ENCODE measurements at regions not wholly inside any gene's neighbourhood (a gene's known extent, or its start where the extent isn't known, plus 50 kb on each side); places are given as distances from the start of the nearest gene placed in this dataset.

DNA sequence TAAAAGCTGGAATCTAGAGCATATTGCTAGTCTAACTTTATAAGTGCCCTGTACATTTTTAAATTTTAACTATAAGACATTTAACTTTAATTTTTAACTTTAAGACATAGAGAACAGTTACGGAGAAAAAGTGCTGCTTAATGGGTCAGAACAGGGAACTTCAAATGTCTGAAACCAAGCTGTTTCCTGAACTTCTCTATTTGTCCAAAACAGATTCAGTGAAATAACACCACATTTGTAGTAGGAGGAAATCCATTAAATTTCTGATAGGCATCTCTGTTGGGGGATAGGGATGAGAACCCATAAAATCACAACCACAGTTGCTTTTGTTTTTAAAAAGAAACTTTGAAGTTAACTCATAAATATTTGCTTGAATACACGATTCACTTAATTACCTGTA is 170.8 kb upstream of the ANK3 start:
- H3K9me3 Mint-ChIP-seq = peaks cover 23% of the 10 kb centered on the region; the same call in 2 of the 3 replicates

More for the DNA sequence above, 170.8 kb upstream of the ANK3 start:
- H3K36me3 ChIP-seq (ENCODE audit: insufficient read depth) = no peaks in the 10 kb centered on the region
- Mint-ChIP-seq H3K4me3 (no peak overlapping the region), H3K36me3 (ENCODE audit: low read depth) (peaks cover 12% of the 10 kb centered on the region; the same call in 2 of the 3 replicates), H3K27me3 (ENCODE audit: insufficient read depth, low read depth, poor library complexity) (peaks cover 4% of the 10 kb centered on the region), H3K27ac (no peak overlapping the region), H3K4me1 (no peaks in the 10 kb centered on the region)
- no peak for TF ChIP-seq STAT1 (IDR thresholded peaks at IDR 0.05; ENCODE audit: unreplicated experiment)
- TF ChIP-seq, protein P1, sequence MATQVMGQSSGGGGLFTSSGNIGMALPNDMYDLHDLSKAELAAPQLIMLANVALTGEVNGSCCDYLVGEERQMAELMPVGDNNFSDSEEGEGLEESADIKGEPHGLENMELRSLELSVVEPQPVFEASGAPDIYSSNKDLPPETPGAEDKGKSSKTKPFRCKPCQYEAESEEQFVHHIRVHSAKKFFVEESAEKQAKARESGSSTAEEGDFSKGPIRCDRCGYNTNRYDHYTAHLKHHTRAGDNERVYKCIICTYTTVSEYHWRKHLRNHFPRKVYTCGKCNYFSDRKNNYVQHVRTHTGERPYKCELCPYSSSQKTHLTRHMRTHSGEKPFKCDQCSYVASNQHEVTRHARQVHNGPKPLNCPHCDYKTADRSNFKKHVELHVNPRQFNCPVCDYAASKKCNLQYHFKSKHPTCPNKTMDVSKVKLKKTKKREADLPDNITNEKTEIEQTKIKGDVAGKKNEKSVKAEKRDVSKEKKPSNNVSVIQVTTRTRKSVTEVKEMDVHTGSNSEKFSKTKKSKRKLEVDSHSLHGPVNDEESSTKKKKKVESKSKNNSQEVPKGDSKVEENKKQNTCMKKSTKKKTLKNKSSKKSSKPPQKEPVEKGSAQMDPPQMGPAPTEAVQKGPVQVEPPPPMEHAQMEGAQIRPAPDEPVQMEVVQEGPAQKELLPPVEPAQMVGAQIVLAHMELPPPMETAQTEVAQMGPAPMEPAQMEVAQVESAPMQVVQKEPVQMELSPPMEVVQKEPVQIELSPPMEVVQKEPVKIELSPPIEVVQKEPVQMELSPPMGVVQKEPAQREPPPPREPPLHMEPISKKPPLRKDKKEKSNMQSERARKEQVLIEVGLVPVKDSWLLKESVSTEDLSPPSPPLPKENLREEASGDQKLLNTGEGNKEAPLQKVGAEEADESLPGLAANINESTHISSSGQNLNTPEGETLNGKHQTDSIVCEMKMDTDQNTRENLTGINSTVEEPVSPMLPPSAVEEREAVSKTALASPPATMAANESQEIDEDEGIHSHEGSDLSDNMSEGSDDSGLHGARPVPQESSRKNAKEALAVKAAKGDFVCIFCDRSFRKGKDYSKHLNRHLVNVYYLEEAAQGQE (IDR thresholded peaks at IDR 0.05; ENCODE audit: unreplicated experiment) = no peak
- TF ChIP-seq, protein P2, sequence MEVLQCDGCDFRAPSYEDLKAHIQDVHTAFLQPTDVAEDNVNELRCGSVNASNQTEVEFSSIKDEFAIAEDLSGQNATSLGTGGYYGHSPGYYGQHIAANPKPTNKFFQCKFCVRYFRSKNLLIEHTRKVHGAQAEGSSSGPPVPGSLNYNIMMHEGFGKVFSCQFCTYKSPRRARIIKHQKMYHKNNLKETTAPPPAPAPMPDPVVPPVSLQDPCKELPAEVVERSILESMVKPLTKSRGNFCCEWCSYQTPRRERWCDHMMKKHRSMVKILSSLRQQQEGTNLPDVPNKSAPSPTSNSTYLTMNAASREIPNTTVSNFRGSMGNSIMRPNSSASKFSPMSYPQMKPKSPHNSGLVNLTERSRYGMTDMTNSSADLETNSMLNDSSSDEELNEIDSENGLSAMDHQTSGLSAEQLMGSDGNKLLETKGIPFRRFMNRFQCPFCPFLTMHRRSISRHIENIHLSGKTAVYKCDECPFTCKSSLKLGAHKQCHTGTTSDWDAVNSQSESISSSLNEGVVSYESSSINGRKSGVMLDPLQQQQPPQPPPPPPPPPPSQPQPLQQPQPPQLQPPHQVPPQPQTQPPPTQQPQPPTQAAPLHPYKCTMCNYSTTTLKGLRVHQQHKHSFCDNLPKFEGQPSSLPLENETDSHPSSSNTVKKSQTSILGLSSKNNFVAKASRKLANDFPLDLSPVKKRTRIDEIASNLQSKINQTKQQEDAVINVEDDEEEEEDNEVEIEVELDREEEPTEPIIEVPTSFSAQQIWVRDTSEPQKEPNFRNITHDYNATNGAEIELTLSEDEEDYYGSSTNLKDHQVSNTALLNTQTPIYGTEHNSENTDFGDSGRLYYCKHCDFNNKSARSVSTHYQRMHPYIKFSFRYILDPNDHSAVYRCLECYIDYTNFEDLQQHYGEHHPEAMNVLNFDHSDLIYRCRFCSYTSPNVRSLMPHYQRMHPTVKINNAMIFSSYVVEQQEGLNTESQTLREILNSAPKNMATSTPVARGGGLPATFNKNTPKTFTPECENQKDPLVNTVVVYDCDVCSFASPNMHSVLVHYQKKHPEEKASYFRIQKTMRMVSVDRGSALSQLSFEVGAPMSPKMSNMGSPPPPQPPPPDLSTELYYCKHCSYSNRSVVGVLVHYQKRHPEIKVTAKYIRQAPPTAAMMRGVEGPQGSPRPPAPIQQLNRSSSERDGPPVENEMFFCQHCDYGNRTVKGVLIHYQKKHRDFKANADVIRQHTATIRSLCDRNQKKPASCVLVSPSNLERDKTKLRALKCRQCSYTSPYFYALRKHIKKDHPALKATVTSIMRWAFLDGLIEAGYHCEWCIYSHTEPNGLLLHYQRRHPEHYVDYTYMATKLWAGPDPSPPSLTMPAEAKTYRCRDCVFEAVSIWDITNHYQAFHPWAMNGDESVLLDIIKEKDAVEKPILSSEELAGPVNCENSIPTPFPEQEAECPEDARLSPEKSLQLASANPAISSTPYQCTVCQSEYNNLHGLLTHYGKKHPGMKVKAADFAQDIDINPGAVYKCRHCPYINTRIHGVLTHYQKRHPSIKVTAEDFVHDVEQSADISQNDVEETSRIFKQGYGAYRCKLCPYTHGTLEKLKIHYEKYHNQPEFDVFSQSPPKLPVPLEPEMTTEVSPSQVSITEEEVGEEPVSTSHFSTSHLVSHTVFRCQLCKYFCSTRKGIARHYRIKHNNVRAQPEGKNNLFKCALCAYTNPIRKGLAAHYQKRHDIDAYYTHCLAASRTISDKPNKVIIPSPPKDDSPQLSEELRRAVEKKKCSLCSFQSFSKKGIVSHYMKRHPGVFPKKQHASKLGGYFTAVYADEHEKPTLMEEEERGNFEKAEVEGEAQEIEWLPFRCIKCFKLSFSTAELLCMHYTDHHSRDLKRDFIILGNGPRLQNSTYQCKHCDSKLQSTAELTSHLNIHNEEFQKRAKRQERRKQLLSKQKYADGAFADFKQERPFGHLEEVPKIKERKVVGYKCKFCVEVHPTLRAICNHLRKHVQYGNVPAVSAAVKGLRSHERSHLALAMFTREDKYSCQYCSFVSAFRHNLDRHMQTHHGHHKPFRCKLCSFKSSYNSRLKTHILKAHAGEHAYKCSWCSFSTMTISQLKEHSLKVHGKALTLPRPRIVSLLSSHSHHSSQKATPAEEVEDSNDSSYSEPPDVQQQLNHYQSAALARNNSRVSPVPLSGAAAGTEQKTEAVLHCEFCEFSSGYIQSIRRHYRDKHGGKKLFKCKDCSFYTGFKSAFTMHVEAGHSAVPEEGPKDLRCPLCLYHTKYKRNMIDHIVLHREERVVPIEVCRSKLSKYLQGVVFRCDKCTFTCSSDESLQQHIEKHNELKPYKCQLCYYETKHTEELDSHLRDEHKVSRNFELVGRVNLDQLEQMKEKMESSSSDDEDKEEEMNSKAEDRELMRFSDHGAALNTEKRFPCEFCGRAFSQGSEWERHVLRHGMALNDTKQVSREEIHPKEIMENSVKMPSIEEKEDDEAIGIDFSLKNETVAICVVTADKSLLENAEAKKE (CRISPR knock-in tag; IDR thresholded peaks at IDR 0.05) = no peak
- no peak for TF ChIP-seq EZH2phosphoT487 (IDR thresholded peaks at IDR 0.05; ENCODE audit: unreplicated experiment)
- TF ChIP-seq EZH2 (IDR thresholded peaks at IDR 0.05; ENCODE audit: low read depth, unreplicated experiment) = no peak
- TF ChIP-seq CREB1 (CRISPR knock-in tag; IDR thresholded peaks at IDR 0.05; ENCODE audit: low read depth) = no peak
- TF ChIP-seq, protein P3, sequence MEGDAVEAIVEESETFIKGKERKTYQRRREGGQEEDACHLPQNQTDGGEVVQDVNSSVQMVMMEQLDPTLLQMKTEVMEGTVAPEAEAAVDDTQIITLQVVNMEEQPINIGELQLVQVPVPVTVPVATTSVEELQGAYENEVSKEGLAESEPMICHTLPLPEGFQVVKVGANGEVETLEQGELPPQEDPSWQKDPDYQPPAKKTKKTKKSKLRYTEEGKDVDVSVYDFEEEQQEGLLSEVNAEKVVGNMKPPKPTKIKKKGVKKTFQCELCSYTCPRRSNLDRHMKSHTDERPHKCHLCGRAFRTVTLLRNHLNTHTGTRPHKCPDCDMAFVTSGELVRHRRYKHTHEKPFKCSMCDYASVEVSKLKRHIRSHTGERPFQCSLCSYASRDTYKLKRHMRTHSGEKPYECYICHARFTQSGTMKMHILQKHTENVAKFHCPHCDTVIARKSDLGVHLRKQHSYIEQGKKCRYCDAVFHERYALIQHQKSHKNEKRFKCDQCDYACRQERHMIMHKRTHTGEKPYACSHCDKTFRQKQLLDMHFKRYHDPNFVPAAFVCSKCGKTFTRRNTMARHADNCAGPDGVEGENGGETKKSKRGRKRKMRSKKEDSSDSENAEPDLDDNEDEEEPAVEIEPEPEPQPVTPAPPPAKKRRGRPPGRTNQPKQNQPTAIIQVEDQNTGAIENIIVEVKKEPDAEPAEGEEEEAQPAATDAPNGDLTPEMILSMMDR (conservative IDR thresholded peaks at IDR 0.05; ENCODE audit: low read depth in 2 of 2) = no peak
- TF ChIP-seq, protein P4, sequence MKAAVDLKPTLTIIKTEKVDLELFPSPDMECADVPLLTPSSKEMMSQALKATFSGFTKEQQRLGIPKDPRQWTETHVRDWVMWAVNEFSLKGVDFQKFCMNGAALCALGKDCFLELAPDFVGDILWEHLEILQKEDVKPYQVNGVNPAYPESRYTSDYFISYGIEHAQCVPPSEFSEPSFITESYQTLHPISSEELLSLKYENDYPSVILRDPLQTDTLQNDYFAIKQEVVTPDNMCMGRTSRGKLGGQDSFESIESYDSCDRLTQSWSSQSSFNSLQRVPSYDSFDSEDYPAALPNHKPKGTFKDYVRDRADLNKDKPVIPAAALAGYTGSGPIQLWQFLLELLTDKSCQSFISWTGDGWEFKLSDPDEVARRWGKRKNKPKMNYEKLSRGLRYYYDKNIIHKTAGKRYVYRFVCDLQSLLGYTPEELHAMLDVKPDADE (IDR thresholded peaks at IDR 0.05) = no peak
- no peak for TF ChIP-seq ZNF114 (CRISPR knock-in tag; IDR thresholded peaks at IDR 0.05)
- no peaks in the 10 kb centered on the region for H4K20me1 ChIP-seq (replicated peaks; ENCODE audit: insufficient read depth)
- no peak overlapping the region for H3K27ac ChIP-seq (ENCODE audit: low read depth)
- no peaks in the 10 kb centered on the region for H3K4me1 ChIP-seq (ENCODE audit: insufficient read depth)
- H3F3A ChIP-seq (replicated peaks; ENCODE audit: low read depth) = no peaks in the 10 kb centered on the region
- no peak for ATAC-seq
- DNase-seq (ENCODE audit: low spot score) = no peak
- no peaks in the 10 kb centered on the region for H3K9me2 ChIP-seq (ENCODE audit: insufficient read depth)
- H3K4me3 ChIP-seq = no peak overlapping the region
- no peak overlapping the region for H3K4me2 ChIP-seq
- no peak overlapping the region for H2AFZ ChIP-seq
- H3K79me2 ChIP-seq (replicated peaks; ENCODE audit: insufficient read depth) = no peaks in the 10 kb centered on the region
- no peaks in the 10 kb centered on the region for H3K27me3 ChIP-seq (ENCODE audit: insufficient read depth)

Data from GM23338 (cell line).